ENCODE measurements at regions not wholly inside any gene's neighbourhood (a gene's known extent, or its start where the extent isn't known, plus 50 kb on each side); places are given as distances from the start of the nearest gene placed in this dataset.
"Not testable (repeated sequence)": the region's sequence is repeated elsewhere in the genome, so short reads cannot be mapped to it uniquely, and the experiment has no call there.

DNA sequence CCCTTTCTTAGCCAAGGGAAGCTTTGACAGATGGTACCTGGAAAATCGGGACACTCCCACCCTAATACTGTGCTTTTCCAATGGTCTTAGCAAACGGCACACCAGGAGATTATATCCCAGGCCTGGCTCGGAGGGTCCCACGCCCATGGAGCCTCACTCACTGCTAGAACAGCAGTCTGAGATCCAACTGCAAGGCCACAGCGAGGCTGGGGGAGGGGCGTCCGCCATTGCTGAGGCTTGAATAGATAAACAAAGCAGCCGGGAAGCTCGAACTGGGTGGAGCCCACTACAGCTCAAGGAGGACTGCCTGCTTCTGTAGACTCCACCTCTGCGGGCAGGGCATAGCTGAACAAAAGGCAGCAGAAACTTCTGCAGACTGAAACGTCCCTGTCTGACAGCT is 225.6 kb upstream of the EDNRA start:
- DNase-seq, result not testable (repeated sequence)

DNA sequence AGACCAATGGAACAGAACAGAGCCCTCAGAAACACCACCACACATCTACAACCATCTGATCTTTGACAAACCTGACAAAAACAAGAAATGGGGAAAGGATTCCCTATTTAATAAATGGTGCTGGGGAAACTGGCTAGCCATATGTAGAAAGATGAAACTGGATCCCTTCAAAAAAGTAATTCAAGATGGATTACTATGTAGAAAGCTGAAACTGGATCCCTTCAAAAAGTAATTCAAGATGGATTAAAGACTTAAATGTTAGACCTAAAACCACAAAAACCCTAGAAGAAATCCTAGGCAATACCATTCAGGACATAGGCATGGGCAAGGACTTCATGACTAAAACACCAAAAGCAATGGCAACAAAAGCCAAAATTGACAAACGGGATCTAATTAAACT is 221.6 kb upstream of the EDNRA start:
- DNase-seq, result not testable (repeated sequence)

DNA sequence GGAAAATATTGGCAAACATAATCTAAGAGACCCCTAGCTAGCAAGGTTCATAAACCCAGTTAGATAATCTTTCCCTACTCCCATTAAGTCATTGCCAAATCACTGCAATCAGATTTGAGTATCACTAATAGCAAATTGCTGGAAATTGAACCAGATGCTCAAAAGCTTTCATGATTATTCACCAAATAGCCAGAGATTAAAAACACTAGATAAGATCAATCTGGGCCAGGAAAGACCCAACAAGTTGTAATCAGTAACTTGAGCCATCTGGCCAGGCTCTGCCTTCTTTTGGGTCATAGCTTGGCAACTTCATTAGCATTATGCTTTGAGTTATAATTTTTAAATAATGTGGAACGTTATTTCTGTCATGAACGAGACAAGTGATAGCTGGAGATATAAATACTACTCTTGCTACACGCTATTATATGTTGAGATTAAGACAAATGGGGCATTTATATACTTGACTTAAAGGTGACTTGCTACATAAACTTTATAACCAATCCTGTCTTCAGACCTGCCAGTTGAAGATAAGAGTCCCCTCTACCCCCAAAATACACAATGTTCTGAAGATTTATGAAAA is 196.6 kb upstream of the EDNRA start:
- no peak for DNase-seq

DNA sequence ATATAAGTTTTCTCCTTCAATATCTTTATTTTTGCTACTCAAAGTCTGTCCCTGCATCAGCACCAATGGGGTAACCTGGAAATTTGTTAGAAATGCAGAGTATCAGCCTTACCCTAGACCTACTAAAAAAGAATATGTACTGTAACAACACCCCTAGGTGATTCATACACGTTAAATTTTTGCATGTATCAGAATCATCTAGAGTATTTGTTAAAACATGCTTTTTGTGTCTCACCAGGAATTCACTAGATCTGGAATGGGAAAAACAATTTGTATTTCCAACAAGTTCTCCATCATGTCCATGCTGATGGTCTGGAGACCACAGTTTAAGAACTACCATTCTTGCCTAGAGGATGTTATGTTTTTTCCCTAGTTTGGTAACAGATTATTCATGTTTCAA is 196.0 kb upstream of the EDNRA start:
- no peak for DNase-seq

DNA sequence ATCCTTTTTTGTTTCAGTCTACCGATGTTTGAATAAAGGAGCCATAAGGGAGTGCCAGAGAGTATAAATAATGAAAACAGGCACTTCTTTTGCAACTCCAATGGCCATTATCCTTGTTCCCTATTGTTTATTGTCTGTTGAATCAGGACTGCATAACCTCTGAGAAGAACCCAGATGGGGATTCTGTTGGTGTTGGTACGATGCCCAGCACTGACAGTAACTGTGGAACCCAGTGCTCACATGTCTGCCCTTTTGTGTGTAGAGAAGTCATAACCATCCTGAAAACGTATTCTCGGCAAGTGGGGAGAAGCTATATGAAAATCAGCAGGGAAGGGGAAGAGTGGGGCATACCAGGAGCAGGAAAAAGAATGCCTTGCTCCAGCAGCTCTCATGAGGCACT is 195.1 kb upstream of the EDNRA start:
- no peak for DNase-seq

DNA sequence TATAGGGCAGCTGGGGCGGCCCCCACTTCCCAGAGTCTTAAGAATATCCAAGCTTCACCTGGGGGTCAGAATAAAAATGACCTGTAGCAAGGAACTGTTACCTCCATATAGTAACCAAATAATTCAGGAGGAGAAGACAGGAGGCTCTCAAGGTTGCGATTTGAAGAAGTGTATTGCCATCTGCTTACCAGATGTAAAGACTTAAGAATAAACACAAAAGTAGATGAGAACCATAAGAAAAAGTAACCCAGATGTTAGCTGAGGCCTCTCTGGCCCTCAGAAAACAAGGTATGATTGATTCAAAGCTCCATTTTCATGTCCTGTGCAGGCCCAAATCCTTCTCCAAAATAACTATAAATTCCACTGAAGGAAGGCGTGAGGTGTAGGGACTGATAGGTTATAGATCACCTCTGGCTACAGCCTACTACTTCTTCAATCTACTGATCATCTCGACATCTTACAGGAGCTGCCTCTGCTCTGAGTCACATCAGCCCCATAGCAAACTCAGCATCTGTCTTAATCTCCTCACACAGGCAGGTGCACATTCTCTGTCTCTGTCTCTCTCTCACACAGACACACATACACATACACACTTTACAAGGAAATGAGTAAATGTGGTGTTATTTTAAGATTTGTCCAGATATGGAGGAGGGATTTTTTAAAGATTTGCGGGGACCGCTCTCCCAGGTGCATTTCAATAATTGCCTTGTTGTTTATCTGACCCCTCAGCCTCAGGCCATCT is 193.9 kb upstream of the EDNRA start:
- DNase-seq, result no peak

DNA sequence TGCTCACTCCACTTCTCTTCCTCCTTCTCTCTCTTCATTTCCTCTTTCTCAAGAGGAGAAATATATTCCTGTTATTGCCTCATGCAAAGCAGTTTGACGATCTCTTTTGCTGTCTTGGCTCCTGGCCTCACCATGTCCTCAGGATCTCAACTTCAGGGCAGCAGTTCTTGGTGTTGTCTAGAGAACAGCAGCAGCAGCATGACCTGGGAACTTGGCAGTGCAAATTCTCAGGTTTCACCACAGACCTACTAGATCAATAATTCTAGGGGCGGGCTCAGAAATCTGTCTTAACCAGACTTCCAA is 193.4 kb upstream of the EDNRA start:
- no peak for DNase-seq

DNA sequence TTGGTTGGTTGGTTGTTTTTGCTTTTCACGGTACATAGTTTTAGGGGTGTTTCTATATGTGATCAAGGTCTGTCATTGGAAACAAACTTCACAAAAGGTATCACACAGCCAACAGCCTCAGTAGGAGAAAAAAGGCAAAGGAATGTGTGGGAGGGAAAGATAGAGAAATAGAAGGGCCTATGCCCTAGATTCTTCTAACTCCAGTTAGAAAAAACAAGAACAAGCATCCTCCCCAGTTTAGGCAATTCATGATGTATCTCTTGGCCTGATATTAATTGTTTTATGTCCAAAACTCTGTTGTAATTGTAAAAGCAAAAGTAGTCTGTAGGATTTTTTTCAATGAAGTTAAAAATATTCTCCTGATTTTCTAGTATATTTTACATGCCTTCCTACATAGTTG is 192.4 kb upstream of the EDNRA start:
- DNase-seq, result no peak

DNA sequence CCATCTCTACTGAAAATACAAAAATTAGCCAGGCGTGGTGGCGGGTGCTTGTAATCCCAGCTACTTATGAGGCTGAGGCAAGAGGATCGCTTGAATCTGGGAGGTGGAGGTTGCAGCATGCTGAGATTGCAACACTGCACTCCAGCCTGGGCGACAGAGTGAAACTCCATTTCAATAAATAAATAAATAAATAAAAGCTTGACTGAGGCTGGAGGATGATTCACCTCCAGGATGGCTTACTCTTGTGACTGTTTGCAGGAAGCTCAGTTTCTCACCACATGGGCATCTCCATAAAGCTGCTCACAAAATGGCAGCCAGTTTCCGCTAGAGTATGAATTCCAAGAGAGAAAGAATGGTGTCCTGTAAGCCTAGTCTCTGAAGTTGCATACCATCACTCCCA is 191.7 kb upstream of the EDNRA start:
- no peak for DNase-seq

DNA sequence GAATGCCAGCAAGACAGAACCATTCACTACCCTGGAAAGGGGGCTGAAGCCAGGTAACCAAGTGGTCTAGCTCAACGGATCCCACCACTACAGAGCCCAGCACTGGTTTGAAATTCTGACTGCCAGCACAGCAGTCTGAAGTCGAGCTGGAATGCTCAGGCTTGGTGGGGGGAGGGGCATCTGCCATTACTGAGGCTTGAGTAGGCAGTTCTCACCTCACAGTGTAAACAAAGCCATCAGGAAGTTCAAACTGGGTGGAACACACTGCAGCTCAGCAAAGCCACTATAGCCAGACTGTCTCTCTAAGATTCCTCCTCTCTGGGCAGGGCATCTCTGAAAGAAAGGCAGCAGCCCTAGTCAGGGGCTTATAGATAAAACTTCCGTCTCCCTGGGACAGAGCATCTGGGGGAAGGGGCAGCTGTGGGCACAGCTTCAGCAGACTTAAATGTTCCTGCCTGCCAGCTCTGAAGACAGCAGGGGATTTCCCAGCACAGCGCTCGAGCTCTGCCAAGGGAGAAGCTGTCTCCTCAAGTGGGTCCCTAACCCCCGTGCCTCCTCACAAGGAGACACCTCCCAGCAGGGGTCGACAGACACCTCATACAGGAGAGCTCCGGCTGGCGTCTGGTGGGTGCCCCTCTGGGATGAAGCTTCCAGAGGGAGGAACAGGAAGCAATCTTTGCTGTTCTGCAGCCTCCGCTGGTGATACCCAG is 188.1 kb upstream of the EDNRA start:
- not testable (repeated sequence) for DNase-seq

DNA sequence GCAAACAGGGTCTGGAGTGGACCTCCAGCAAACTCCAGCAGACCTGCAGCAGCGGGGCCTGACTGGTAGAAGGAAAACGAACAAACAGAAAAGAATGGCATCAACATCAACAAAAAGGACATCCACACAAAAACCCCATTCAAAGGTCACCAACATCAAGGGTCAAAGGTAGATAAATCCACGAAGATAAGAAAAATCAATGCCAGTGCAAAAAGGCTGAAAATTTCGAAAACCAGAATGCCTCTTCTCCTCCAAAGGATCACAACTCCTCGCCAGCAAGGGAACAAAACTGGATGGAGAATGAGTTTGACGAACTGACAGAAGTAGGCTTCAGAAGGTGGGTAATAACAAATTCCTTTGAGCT is 187.6 kb upstream of the EDNRA start:
- DNase-seq, result not testable (repeated sequence)

DNA sequence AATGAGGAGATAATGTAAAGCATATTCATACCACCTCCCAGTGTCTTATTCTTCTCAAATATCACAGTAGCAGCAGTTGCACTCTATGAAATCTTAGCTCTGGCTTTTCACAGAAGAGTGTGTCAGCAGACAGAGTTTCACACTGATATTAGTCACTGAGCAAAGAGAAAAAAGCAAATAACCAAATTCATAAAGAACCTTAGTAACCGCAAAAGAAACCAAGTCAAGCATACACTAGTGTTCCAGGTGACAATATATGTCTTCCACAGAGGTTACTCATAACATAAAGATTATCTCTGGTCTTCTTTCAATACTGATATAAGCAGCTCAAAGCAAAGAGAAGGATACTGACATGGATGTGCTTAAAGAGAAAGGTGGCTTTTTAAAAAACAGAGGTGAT is 181.7 kb upstream of the EDNRA start:
- no peak for DNase-seq

DNA sequence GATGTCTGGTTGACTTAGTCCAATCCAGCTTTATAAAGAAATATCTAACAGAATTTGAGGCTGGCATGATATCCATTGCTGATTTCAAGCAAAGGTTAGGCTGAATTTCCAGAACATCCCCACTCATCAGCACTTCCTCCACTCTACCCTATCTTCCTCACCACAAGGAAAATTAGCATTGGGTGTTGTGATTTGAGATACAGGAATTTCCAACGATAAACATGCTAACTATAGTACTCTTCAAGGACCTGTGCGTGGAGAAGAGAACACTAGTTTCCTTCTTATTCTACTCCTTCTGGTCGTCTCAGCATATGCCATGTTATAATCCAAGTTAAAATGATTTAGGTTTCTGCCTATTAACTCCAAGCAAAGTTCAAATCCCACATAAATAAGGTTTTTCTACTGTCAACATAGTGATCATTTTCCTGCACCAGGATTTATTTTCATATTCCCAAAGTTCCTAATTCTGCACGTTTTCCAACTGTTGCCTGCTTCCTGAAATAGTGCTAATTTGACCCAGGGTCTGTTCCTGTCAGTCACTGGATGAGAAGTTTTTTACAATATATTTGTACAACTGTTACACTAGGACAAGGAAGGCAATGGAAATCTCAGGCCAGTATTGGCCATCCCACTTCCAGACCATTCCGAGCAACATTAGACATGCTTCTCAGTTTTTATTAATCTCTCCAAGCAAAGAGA is 177.6 kb upstream of the EDNRA start:
- no peak for DNase-seq

DNA sequence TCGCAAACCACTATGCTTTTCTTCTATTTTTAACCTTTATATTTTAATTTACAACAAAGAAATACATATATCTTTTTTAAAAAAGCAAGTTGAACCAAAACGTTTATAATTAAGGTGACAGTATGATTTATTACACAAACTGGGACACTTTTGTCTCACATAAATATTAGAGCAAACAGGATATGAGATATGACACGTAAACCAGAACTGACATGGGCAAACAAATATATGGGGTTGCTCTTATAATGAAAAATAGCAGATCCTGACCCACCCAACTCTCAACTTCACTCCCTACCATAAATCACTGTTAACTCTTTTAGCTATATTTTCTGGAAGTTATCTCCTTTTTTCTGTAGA is 177.0 kb upstream of the EDNRA start:
- no peak for DNase-seq

DNA sequence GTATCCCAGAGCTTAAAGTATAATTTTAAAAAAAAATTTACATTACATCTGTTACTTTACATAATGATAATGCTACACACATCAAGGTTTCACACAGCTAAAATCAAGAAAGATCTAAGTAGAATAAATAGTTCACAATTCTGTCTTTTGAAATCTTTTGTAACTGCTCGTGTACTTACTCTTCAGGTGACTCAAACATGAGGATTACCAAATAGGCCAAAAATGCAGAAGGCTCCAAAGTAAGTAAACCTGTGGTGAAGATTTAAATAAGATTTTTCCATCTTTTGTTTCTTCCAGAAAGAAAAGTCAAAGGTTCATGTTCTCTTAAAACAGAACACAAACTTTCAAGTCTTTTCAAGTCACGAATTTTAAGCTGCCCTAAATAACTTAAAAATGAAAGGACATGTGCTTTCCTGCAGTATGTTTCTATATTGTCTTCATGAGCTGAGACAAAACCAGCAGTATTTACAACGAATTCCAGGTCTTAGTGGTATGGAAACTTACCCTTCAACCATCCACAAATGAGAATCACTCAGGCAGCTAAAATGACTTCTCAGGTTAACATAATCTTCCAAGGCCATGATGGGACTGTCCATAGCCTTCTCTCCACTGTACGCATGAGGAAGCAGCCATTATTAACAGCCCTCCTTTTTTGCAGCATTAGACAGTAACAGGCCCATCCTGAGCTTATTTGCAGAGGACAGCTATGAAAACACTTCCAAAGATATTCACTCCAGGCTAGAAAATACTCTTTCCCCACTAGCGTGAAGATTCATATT is 172.8 kb upstream of the EDNRA start:
- no peak for DNase-seq

DNA sequence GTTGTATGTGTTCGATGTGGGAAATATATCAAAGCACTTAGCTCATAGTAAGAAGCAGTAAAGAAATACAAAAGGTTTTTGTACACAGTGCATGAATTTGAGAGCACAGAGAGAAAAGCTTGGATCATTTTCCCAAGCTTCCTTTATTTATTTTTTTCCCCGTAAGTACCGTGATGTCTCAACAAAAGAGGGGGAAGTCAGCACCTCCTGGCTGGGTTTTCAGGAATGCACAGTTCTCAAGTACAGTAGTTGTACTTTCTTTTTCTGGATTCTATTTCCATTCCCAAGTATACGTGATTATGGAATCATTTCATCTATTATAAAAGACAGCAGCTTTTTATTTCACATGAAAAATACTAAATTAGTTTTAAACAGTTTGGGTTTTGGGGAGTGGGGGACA is 171.5 kb upstream of the EDNRA start:
- no peak for DNase-seq

DNA sequence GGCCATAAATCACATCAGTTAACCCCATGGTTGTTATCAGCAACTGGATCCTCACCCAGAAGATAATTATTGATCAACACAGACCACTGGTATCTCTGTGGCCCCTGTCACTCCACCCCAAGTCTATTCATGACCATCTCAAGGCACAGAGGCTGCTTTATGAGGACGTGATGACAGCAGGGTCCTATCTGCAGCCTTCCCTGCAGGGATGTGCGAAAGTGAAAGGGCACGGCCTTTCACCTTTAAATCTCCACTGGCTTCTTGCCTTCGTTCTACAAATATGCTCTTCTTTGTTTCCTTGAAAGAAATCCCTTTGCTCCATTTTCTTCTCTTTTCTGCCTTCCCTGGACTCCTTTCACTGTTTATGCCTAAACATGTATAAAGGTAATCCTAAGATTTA is 170.6 kb upstream of the EDNRA start:
- no peak for DNase-seq

DNA sequence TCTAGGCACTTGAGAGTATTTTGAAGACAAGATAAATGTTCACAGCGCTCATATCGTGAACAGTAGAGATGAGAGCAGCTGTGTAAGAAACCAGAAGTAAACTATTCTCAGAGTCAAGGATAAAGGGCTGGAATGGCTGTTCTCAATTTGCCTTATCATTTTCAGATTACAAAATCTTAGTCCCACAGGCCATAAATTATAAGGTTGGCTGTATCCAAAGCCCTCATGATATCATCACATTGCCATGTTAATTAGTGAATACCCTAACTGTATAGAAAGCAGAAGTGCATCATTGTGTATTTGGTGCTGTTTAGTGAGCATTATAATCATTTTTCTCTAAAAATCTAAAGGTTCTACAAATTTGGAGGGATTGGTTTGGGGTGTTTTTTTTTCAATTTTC is 168.9 kb upstream of the EDNRA start:
- DNase-seq, result no peak

DNA sequence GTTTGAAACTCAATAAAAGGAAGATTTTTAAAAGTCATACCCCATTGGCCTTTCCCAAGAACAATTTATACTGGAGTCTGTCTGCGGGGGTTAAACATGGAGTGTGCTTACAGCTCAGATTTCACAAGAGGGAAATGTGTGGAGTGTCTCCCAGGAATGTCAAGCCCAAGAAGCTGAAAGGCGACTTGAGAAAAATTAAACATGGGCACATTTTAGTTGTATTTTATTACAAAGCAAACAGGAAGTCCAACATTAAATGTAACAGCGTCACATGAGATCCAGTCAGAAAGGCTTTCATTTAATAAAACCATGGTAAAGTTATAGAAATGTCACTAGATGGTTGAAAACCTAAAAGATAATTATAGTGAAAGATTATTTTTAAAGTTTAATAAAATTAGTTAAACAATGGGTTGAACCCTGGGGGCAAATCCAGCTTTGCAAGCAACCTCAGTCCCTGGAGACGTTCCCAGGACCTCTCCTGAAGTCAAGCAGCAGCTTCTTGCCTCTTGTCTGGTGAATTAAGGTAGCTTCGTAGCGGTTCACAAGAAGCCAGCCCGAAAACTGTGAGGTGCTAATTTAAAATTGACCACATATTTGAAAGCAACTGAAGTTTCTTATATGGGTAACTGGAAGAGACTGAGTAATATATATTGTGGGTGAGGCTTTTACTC is 168.4 kb upstream of the EDNRA start:
- no peak for DNase-seq

DNA sequence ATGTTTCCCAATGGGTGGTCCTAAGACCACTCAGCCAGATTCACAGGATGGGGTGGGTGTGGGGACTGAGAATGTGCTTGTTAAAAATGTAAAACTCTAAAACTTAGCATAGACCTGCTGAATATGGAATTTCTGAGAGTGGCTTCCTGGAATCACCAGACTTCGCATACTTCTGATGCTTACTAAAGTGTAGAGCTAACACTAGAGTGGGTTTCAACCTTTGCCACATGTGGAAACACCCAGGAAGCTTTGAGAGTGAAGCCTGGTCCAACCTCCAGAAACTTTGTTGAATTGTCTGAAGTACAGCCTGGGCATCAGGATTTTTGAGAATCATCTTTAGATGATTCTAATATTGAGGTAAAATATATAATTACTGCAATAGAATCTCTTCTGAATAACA is 167.8 kb upstream of the EDNRA start:
- no peak for DNase-seq

DNA sequence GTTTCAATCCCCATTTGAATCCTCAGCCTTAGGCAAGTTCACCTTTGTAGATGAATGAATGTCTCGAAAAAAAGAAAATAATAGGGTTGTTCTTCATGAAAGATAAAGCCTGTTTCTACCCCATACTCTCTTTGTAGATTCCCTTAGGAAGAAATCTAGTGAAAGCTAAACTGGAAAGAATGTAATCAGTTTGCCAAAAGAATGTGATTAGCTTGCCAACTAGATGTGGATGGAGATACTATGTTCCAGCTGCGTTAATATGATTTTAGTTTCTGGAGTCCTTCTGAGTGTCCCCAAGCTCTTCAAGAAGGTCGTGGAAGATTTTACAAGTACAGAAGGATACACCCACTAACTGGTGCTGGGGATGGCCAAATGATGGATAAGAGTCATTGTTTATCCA is 162.3 kb upstream of the EDNRA start:
- DNase-seq, result no peak

DNA sequence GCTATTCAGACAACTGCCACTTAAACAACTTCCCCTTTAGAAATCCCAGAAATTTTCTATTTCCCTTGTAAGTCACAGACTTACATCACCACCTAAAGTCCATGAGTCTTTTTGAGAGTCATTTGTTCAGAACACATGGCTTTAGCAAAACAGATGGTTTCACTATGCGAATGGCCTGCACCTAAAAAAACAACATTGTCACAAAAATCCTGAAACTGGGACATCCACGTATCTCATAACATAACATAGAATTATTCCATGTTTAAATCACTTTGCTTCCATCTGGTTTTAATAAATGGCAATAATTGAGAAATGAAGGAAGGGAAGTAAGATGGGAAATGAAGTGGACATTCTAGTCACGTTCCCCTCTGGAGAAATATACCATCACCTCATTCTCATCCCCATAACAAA is 155.3 kb upstream of the EDNRA start:
- DNase-seq, result no peak

DNA sequence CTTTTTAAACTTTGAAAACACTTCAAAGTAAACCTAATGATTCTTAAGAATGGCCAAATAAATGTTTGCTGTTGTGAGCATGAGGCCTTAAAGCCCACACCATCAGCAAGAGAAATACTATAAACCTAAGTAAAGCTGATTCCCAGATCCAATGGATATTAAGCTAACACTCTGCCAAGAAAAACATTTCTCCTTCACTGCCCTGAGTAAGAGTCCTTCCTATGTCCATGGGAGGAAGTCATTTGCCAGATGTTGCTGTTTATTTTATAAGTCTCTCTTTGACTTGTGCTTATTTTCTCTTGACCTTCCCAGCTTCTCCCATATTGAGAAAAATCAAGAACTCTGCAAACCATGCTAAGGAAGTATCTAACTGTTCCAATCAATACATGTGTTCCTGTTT is 154.3 kb upstream of the EDNRA start:
- no peak for DNase-seq
